T1000 (cell line): ENCODE measurements at regions not wholly inside any gene's neighbourhood (a gene's known extent, or its start where the extent isn't known, plus 50 kb on each side); places are given as distances from the start of the nearest gene placed in this dataset.
A peak's percentile ranks its signal among the peaks of the same experiment; 100 is the strongest.

Source experiments
- DNase-seq: peaks from one replicate; lab custom pipeline; 2025; ENCODE audit warnings: mixed read lengths; lab: John Stamatoyannopoulos, UW

- no peak for DNase-seq
Measured at GRCh38 chr4:138964716-138965426, 50.7 kb upstream of the NOCT start.

GRCh38 chr4:138963412-138963811 lies 52.2 kb upstream of the NOCT start:
- no peak for DNase-seq

DNA sequence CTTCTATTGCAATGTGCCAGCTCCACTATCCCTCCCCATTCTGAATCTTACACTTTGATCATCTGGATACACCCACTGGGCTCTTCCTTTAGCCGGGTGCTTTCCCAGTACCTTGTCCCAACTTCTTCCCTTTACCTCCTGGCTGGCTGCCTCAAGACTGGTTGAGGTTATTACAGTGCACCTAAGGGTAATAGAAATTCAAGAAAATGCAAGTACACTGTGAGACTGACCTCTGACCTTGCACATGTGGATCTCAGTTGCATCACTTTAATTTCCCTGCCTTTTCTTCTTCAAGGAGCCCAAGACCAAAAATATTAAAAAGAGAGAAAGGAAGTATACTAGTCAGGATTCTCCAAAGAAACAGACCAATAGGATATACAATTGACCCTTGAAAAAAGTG lies 53.9 kb upstream of the NOCT start:
- DNase-seq: no peak

DNA sequence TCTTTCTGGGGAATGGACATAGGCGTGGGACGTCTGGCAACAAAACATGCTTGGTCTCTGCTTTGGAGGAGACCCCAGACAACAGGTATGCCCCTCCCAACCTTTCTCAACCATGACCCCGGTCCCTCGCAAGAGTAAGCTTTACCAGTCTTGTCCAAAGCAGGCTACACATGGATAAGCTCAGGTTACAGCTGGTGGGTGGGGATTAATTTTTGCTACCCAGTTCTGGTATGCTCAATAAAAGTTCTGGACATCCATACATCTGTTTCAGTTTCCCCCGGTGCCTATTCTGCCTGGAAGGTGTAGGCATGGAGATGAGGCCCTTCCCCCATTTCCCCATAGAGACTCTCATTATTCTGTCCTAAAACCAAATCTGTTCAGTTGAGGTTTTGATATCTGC lies 54.5 kb upstream of the NOCT start:
- DNase-seq: no peak

DNA sequence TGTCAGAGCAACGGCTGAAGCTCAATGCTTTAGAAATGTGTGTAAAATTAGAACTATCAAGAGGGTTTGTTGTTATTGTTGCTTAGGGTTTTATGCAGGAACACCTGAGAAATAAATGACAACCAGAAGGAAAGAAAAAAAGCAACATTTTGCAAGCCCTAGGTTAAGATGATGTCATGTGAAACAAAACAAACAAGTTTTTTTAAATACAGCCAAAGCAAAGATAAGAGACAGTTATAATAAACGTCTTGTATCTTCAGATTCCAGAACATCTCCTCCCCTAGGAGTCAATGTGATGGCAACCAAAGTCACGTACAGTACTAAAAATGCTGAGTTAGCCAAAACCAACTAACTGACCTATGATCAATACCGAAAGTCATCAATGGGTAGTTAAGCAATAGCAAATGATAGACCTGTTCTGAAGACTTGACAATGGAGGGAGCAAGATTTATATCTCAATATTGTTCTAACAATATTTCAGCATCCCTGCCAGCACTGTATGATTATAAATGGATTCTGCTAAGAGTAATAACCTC lies 55.3 kb upstream of the NOCT start:
- no peak for DNase-seq

GRCh38 chr4:138959097-138959815 lies 56.3 kb upstream of the NOCT start:
- DNase-seq: no peak

DNA sequence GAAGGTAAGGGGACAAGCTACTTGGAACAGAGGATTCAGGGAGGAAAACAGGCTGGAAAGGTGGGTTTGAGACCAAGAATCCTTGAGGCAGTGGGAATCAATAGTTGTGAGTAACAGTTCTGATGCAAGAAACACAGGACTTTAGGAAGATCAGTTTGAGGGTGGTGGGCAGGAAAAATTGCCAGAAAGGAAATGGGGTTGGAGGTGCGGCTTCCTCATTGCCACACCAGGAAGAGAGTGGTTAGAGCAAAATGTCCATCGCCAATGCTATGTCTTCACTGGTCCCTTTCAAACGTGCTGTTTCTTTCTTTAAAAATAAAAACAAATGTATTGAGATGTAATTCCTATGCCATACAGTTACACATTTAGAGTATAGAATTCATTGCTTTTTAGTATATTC lies 57.1 kb upstream of the NOCT start:
- no peak for DNase-seq

GRCh38 chr4:138957302-138957701 lies 58.3 kb upstream of the NOCT start:
- no peak for DNase-seq

GRCh38 chr4:138954428-138954827 lies 61.2 kb upstream of the NOCT start:
- no peak for DNase-seq

DNA sequence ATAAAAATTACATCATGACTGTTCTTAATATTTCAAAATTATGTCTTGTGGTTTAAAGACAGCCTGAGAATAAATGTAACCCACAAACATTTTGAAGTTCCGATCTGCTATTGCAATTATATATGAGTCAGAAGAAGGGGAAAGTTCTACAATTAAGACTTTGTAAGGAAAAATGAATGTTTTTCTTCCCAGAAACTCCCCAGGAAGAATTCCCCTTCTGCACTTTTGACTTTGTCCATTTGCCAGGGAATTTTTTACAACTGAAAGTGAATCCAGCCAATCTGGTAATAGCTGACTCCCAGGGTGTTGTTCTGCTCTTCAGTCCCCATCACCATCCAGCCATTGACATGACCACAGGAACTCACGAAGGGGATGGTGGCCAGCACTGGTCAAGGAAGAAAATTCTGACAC lies 61.6 kb upstream of the NOCT start:
- peak; percentile 5 for DNase-seq

- no peak for DNase-seq
Measured at GRCh38 chr4:138952411-138952810, 63.2 kb upstream of the NOCT start.

- no peak for DNase-seq
Measured at GRCh38 chr4:138951764-138952163, 63.8 kb upstream of the NOCT start.

- DNase-seq: no peak
Measured at GRCh38 chr4:138949866-138950265, 65.7 kb upstream of the NOCT start.

DNA sequence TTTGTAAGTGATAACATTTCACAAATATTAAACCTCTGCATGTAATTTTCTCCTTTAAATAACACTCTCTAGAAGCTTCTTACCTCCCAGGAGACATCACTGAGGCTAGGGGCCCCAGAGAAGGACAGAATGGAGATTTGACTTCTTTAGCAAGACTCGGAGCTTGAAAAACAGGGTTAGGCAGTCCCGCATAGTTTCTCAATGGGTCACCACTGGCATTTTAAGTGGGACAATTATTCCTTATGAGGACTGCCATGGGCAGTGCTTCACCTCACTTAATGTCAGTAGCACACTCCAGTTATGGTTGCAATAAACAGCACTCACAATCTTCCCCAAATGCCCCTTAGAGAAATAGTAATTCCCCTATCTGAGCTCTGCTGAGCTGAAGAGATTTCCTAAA lies 66.7 kb upstream of the NOCT start:
- no peak for DNase-seq

- DNase-seq: no peak
Measured at GRCh38 chr4:138946306-138946705, 69.3 kb upstream of the NOCT start.

DNA sequence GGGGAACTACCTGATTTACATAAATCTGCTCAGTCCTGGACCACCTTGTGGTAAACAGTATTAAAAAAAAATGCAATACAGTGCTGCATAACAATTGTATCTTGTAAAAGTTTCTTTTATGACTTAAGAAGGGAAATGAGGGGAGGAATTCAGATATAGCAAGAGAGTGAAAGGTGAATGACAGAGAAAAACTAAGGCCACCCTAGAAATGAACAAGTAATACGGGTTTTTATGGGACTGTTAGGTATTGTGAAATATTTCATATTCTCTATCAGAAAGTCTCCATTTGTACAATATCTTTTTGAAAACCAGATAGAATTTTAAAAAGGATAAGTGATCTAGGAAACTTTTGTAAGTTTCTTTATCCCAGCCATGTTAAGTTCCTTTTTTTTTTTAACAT lies 69.7 kb upstream of the NOCT start:
- no peak for DNase-seq

- no peak for DNase-seq
Measured at GRCh38 chr4:138945401-138945800, 70.2 kb upstream of the NOCT start.

- no peak for DNase-seq
Measured at GRCh38 chr4:138943893-138944292, 71.7 kb upstream of the NOCT start.

- no peak for DNase-seq
Measured at GRCh38 chr4:138941037-138941436, 74.5 kb upstream of the NOCT start.

GRCh38 chr4:138939960-138940359 lies 75.6 kb upstream of the NOCT start:
- no peak for DNase-seq

DNA sequence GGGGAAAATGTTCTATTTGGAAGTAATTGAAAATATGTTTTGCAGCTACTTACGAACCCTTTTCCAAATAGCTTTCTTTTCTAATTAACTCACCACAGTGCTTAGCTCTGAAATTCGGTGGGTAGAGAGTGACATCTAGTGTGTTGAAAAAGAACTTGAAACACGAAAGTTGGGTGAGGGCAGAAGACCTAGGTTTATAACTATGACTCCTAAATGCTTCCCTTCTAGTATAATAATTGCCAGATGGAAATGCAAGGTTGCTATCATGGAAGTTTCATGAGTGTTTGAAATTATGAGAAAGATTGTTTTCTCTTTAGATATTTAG lies 77.3 kb upstream of the NOCT start:
- DNase-seq: no peak

DNA sequence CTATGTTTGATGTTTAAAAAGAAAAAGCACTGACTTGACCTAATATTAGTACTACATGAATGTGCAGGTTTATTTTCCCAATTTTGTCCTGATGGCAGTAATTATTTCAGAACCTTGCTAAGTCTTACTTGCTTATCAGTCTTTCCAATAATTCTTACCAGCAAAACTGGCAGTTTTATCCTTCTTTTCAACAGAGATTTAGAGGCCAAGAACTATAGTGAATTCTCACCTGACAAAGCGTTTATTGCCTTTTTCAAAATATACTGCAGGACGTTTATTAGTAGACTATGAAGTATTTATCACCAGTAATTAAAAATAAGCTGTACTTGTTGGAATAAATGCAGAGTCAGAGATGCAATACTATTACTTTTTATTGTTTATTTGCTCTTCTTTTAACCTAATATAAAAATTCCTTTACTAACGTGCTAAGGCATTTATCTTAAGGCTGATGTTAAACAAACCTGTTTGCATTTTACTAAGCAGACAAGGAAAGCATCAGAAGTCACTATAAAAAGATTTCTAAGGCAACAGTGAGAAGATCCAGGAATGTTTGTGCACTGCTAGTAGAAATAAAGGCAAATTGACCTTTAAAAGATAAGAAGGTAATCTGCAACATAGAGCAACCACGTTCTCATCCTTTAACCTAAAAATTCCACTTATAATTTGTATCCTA lies 80.3 kb upstream of the NOCT start:
- no peak for DNase-seq

DNA sequence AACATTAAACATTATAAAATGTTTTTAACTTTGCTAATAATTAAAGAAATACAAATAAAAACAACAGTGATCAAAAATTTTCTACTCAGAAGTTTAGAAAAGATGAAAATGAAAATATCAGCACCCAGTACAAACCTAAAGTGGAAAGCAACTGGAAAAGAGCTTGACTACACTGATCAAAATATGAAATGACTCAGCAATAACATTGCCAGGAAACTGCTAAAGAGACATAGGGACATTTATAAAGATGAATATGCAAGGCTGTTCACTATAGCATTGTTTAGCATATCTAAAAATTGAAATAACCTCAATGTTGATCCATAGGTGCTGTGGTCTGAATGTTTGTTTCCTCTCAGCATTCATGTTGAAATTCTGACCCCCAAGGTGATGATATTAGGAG lies 88.5 kb upstream of the NOCT start:
- no peak for DNase-seq
